ENCODE measurements at regions not wholly inside any gene's neighbourhood (a gene's known extent, or its start where the extent isn't known, plus 50 kb on each side); places are given as distances from the start of the nearest gene placed in this dataset.

- DNase-seq (ENCODE audit: low read depth) (no peak), FAIRE-seq (no peak)
- Histone ChIP-seq H3K36me3 (ENCODE audit: control insufficient read depth, insufficient read depth, low read length) (no peaks in the 10 kb centered on the region), H3K27me3 (ENCODE audit: control insufficient read depth, insufficient read depth, low read length) (no peaks in the 10 kb centered on the region), H3K4me3 (ENCODE audit: low read depth, low read length) (no peak overlapping the region)
- no peak for TF ChIP-seq CTCF (IDR thresholded peaks at IDR 0.05; ENCODE audit: insufficient read depth, low read length, severe bottlenecking)
Measured at GRCh38 chr1:175894581-175894980, 151.2 kb upstream of the TNR start.

- TF ChIP-seq CTCF (IDR thresholded peaks at IDR 0.05; ENCODE audit: insufficient read depth, low read length, severe bottlenecking), result no peak
- DNase-seq (ENCODE audit: low read depth), result no peak
- no peaks in the 10 kb centered on the region for H3K36me3 ChIP-seq (ENCODE audit: control insufficient read depth, insufficient read depth, low read length)
- no peaks in the 10 kb centered on the region for H3K27me3 ChIP-seq (ENCODE audit: control insufficient read depth, insufficient read depth, low read length)
- no peak overlapping the region for H3K4me3 ChIP-seq (ENCODE audit: low read depth, low read length)
- no peak for FAIRE-seq
Measured at GRCh38 chr1:175893192-175893591, 149.8 kb upstream of the TNR start.

GRCh38 chr1:175892686-175893085 lies 149.3 kb upstream of the TNR start:
- Histone ChIP-seq H3K36me3 (ENCODE audit: control insufficient read depth, insufficient read depth, low read length) (no peaks in the 10 kb centered on the region), H3K27me3 (ENCODE audit: control insufficient read depth, insufficient read depth, low read length) (no peaks in the 10 kb centered on the region), H3K4me3 (ENCODE audit: low read depth, low read length) (no peak overlapping the region)
- FAIRE-seq (no peak), DNase-seq (ENCODE audit: low read depth) (no peak)
- no peak for TF ChIP-seq CTCF (IDR thresholded peaks at IDR 0.05; ENCODE audit: insufficient read depth, low read length, severe bottlenecking)

GRCh38 chr1:175891783-175892309 lies 148.5 kb upstream of the TNR start:
- Histone ChIP-seq H3K4me3 (ENCODE audit: low read depth, low read length) (no peak overlapping the region), H3K36me3 (ENCODE audit: control insufficient read depth, insufficient read depth, low read length) (no peaks in the 10 kb centered on the region), H3K27me3 (ENCODE audit: control insufficient read depth, insufficient read depth, low read length) (no peaks in the 10 kb centered on the region)
- TF ChIP-seq CTCF (IDR thresholded peaks at IDR 0.05; ENCODE audit: insufficient read depth, low read length, severe bottlenecking), result no peak
- DNase-seq (ENCODE audit: low read depth) (no peak), FAIRE-seq (no peak)

- TF ChIP-seq CTCF (IDR thresholded peaks at IDR 0.05; ENCODE audit: insufficient read depth, low read length, severe bottlenecking), result no peak
Measured at GRCh38 chr1:175890958-175891357, 147.6 kb upstream of the TNR start.

GRCh38 chr1:175889848-175890247 lies 146.5 kb upstream of the TNR start:
- TF ChIP-seq CTCF (IDR thresholded peaks at IDR 0.05; ENCODE audit: insufficient read depth, low read length, severe bottlenecking), result no peak
- Histone ChIP-seq H3K4me3 (ENCODE audit: low read depth, low read length) (no peak overlapping the region), H3K36me3 (ENCODE audit: control insufficient read depth, insufficient read depth, low read length) (no peaks in the 10 kb centered on the region), H3K27me3 (ENCODE audit: control insufficient read depth, insufficient read depth, low read length) (no peaks in the 10 kb centered on the region)
- FAIRE-seq (no peak), DNase-seq (ENCODE audit: low read depth) (no peak)

More at GRCh38 chr1:175890958-175891357, 147.6 kb upstream of the TNR start:
- no peaks in the 10 kb centered on the region for H3K36me3 ChIP-seq (ENCODE audit: control insufficient read depth, insufficient read depth, low read length)
- no peak overlapping the region for H3K4me3 ChIP-seq (ENCODE audit: low read depth, low read length)
- H3K27me3 ChIP-seq (ENCODE audit: control insufficient read depth, insufficient read depth, low read length), result no peaks in the 10 kb centered on the region
- DNase-seq (ENCODE audit: low read depth) (no peak), FAIRE-seq (no peak)
